ENCODE measurements at regions not wholly inside any gene's neighbourhood (a gene's known extent, or its start where the extent isn't known, plus 50 kb on each side); places are given as distances from the start of the nearest gene placed in this dataset.

GRCh38 chr3:76969471-76969870, 70.4 kb upstream of the ROBO2 start:
- TF ChIP-seq, protein P1, sequence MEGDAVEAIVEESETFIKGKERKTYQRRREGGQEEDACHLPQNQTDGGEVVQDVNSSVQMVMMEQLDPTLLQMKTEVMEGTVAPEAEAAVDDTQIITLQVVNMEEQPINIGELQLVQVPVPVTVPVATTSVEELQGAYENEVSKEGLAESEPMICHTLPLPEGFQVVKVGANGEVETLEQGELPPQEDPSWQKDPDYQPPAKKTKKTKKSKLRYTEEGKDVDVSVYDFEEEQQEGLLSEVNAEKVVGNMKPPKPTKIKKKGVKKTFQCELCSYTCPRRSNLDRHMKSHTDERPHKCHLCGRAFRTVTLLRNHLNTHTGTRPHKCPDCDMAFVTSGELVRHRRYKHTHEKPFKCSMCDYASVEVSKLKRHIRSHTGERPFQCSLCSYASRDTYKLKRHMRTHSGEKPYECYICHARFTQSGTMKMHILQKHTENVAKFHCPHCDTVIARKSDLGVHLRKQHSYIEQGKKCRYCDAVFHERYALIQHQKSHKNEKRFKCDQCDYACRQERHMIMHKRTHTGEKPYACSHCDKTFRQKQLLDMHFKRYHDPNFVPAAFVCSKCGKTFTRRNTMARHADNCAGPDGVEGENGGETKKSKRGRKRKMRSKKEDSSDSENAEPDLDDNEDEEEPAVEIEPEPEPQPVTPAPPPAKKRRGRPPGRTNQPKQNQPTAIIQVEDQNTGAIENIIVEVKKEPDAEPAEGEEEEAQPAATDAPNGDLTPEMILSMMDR (IDR thresholded peaks at IDR 0.05; ENCODE audit: insufficient read depth in 1 of 2, low read depth in 1 of 2, low read length in 1 of 2, severe bottlenecking in 1 of 2, unreplicated experiment in 1 of 2) = no peak
- POLR2A ChIA-PET = no interaction called here
- Histone ChIP-seq H3K27me3 (replicated peaks; ENCODE audit: control insufficient read depth, insufficient read depth, low read length) (no peaks in the 10 kb centered on the region), H3K36me3 (ENCODE audit: control insufficient read depth, insufficient read depth, low read length) (no peaks in the 10 kb centered on the region), H3K4me3 (ENCODE audit: low read depth, low read length) (no peak overlapping the region), H3K9me3 (no peaks in the 10 kb centered on the region; the same call in 1 of the 2 replicates), H3K4me1 (peaks cover 23% of the 10 kb centered on the region)
- Mint-ChIP-seq H3K36me3 (ENCODE audit: insufficient read depth, unreplicated experiment) (no peaks in the 10 kb centered on the region), H3K4me3 (ENCODE audit: unreplicated experiment) (no peak overlapping the region), H3K27ac (ENCODE audit: unreplicated experiment) (no peak overlapping the region), H3K9me3 (ENCODE audit: unreplicated experiment) (no peaks in the 10 kb centered on the region), H3K4me1 (ENCODE audit: low read depth, unreplicated experiment) (no peaks in the 10 kb centered on the region), H3K27me3 (ENCODE audit: insufficient read depth, unreplicated experiment) (no peaks in the 10 kb centered on the region)
- no TSS peak for BruUV-seq (replicated peaks)
- intact Hi-C loops (cut with micrococcal nuclease; ENCODE audit: unreplicated experiment) = no loop called here
- CTCF ChIA-PET = no interaction called here
- no peak for DNase-seq

- no peaks in the 10 kb centered on the region for H3K27me3 ChIP-seq (replicated peaks; ENCODE audit: control insufficient read depth, insufficient read depth, low read length)
- BruUV-seq (replicated peaks) = no TSS peak
- H3K36me3 ChIP-seq (ENCODE audit: control insufficient read depth, insufficient read depth, low read length) = no peaks in the 10 kb centered on the region
- intact Hi-C loops (cut with micrococcal nuclease; ENCODE audit: unreplicated experiment) = no loop called here
- POLR2A ChIA-PET = no interaction called here
- no peak overlapping the region for H3K4me3 ChIP-seq (ENCODE audit: low read depth, low read length)
- no peaks in the 10 kb centered on the region; the same call in 1 of the 2 replicates for H3K9me3 ChIP-seq
- no peaks in the 10 kb centered on the region for H3K27me3 Mint-ChIP-seq (ENCODE audit: insufficient read depth, unreplicated experiment)
- peaks cover 17% of the 10 kb centered on the region for H3K4me1 ChIP-seq
- CTCF ChIA-PET = no interaction called here
- H3K9me3 Mint-ChIP-seq (ENCODE audit: unreplicated experiment) = no peaks in the 10 kb centered on the region
- H3K27ac Mint-ChIP-seq (ENCODE audit: unreplicated experiment) = no peak overlapping the region
- H3K36me3 Mint-ChIP-seq (ENCODE audit: insufficient read depth, unreplicated experiment) = no peaks in the 10 kb centered on the region
- H3K4me1 Mint-ChIP-seq (ENCODE audit: low read depth, unreplicated experiment) = no peaks in the 10 kb centered on the region
- no peak for DNase-seq
- H3K4me3 Mint-ChIP-seq (ENCODE audit: unreplicated experiment) = no peak overlapping the region
- TF ChIP-seq, protein P1 (IDR thresholded peaks at IDR 0.05; ENCODE audit: insufficient read depth in 1 of 2, low read depth in 1 of 2, low read length in 1 of 2, severe bottlenecking in 1 of 2, unreplicated experiment in 1 of 2) = no peak
Observed at GRCh38 chr3:76969996-76970615, 69.8 kb upstream of the ROBO2 start.

DNA sequence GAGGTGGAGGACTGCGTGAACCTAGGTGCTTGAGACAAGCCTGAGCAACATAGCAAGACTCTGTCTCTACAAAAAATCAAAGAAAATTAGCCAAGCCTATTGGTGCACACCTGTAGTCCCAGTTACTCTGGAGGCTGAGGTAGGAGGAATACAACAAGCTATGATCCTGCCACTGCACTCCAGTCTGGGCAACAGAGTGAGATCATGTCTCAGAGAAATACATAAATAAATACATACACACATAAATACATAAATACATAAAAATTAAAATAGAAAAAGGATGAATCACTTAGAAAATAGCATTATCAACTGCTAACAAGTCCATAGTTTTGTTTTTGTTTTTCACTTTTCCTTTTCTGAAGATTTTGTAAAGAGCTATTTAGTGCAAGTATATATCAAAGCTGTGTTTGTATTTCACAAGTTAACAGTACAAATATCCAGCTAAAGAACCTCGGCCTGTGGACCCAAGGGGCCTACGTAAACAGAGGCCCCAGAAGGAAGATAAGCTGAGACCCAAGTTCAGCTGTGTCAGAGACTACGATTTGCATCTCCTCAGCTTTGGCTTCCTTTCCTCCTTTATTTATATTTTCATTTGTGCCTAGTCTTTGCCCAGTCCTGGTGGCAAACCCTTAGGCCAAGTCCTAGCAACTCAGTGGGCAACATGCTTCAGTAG, 67.1 kb upstream of the ROBO2 start:
- TF ChIP-seq, protein P1 (IDR thresholded peaks at IDR 0.05; ENCODE audit: insufficient read depth in 1 of 2, low read depth in 1 of 2, low read length in 1 of 2, severe bottlenecking in 1 of 2, unreplicated experiment in 1 of 2) = no peak
- no peaks in the 10 kb centered on the region for H3K4me1 Mint-ChIP-seq (ENCODE audit: low read depth, unreplicated experiment)
- H3K4me3 Mint-ChIP-seq (ENCODE audit: unreplicated experiment) = no peak overlapping the region
- no TSS peak for BruUV-seq (replicated peaks)
- Histone ChIP-seq H3K4me3 (ENCODE audit: low read depth, low read length) (no peak overlapping the region), H3K9me3 (no peaks in the 10 kb centered on the region; the same call in 1 of the 2 replicates), H3K36me3 (ENCODE audit: control insufficient read depth, insufficient read depth, low read length) (no peaks in the 10 kb centered on the region), H3K4me1 (peaks cover 17% of the 10 kb centered on the region; the same call in 1 of the 2 replicates), H3K27me3 (replicated peaks; ENCODE audit: control insufficient read depth, insufficient read depth, low read length) (no peaks in the 10 kb centered on the region)
- no peaks in the 10 kb centered on the region for H3K36me3 Mint-ChIP-seq (ENCODE audit: insufficient read depth, unreplicated experiment)
- CTCF ChIA-PET = no interaction called here
- peak in 1 of 2 experiments; percentile 38 for DNase-seq
- no peak overlapping the region for H3K27ac Mint-ChIP-seq (ENCODE audit: unreplicated experiment)
- no peaks in the 10 kb centered on the region for H3K27me3 Mint-ChIP-seq (ENCODE audit: insufficient read depth, unreplicated experiment)
- POLR2A ChIA-PET = no interaction called here
- H3K9me3 Mint-ChIP-seq (ENCODE audit: unreplicated experiment) = no peaks in the 10 kb centered on the region
- intact Hi-C loops (cut with micrococcal nuclease; ENCODE audit: unreplicated experiment) = no loop called here

Data from Caco-2 (cell line).